CD4-positive, alpha-beta T cell treated with Interleukin-10 for 1 hour (primary cell): ENCODE measurements at regions not wholly inside any gene's neighbourhood (a gene's known extent, or its start where the extent isn't known, plus 50 kb on each side); places are given as distances from the start of the nearest gene placed in this dataset.

Source experiments
- DNase-seq: peaks from one replicate; pipeline ENCODE4 v3.0.0-alpha.2; 2020

GRCh38 chr13:105569816-105570215, 965.6 kb downstream of the EFNB2 start:
- no peak for DNase-seq

GRCh38 chr13:105567951-105568525, 967.4 kb downstream of the EFNB2 start:
- no peak for DNase-seq

- no peak for DNase-seq
These were observed 970.2 kb downstream of the EFNB2 start for GRCh38 chr13:105565136-105565727.

GRCh38 chr13:105552078-105552477, 983.4 kb downstream of the EFNB2 start:
- no peak for DNase-seq

GRCh38 chr13:105547851-105548250, 987.6 kb downstream of the EFNB2 start:
- DNase-seq = no peak

- no peak for DNase-seq
These were observed 989.7 kb downstream of the EFNB2 start for GRCh38 chr13:105545811-105546210.

- DNase-seq = no peak
These were observed 991.7 kb downstream of the EFNB2 start for GRCh38 chr13:105543742-105544141.

- no peak for DNase-seq
These were observed 993.9 kb downstream of the EFNB2 start for GRCh38 chr13:105541565-105541964.

- no peak for DNase-seq
These were observed 997.1 kb downstream of the EFNB2 start for GRCh38 chr13:105538346-105538745.

GRCh38 chr13:105537113-105537512, 998.3 kb downstream of the EFNB2 start:
- no peak for DNase-seq

- no peak for DNase-seq
These were observed 1005.0 kb downstream of the EFNB2 start for GRCh38 chr13:105530468-105530867.

GRCh38 chr13:105527127-105527526, 1008.3 kb downstream of the EFNB2 start:
- no peak for DNase-seq

- no peak for DNase-seq
These were observed 1015.7 kb downstream of the EFNB2 start for GRCh38 chr13:105519771-105520170.

GRCh38 chr13:105518086-105518485, 1017.4 kb downstream of the EFNB2 start:
- DNase-seq = no peak

GRCh38 chr13:105514401-105514800, 1021.1 kb downstream of the EFNB2 start:
- DNase-seq = no peak

GRCh38 chr13:105513448-105513847, 1022.0 kb downstream of the EFNB2 start:
- no peak for DNase-seq

GRCh38 chr13:105509981-105510762, 1025.3 kb downstream of the EFNB2 start:
- DNase-seq = no peak

- no peak for DNase-seq
These were observed 1029.0 kb downstream of the EFNB2 start for GRCh38 chr13:105506463-105506862.

GRCh38 chr13:105502193-105502592, 1033.3 kb downstream of the EFNB2 start:
- DNase-seq = no peak

GRCh38 chr13:105497597-105497996, 1037.9 kb downstream of the EFNB2 start:
- no peak for DNase-seq

GRCh38 chr13:105492216-105492615, 1043.2 kb downstream of the EFNB2 start:
- DNase-seq = no peak

- no peak for DNase-seq
These were observed 1044.1 kb downstream of the EFNB2 start for GRCh38 chr13:105491345-105491744.

- DNase-seq = no peak
These were observed 1050.4 kb downstream of the EFNB2 start for GRCh38 chr13:105485081-105485480.

- DNase-seq = no peak
These were observed 1060.4 kb downstream of the EFNB2 start for GRCh38 chr13:105474983-105475610.
